ENCODE measurements at regions not wholly inside any gene's neighbourhood (a gene's known extent, or its start where the extent isn't known, plus 50 kb on each side); places are given as distances from the start of the nearest gene placed in this dataset.
"Not testable (repeated sequence)": the region's sequence is repeated elsewhere in the genome, so short reads cannot be mapped to it uniquely, and the experiment has no call there.

GRCh38 chr3:3392946-3393345 lies 213.5 kb upstream of the CRBN start:
- DNase-seq, result no peak
- in situ Hi-C loops (cut with HindIII; ENCODE audit: low pct_ligation_motif_present, low pct_unique_long_range_greater_than_20kb, low sequenced_read_pairs), result no loop called here

GRCh38 chr3:3383461-3383860 lies 204.0 kb upstream of the CRBN start:
- DNase-seq, result no peak
- in situ Hi-C loops (cut with HindIII; ENCODE audit: low pct_ligation_motif_present, low pct_unique_long_range_greater_than_20kb, low sequenced_read_pairs), result no loop called here

GRCh38 chr3:3372210-3372777 lies 192.8 kb upstream of the CRBN start:
- in situ Hi-C loops (cut with HindIII; ENCODE audit: low pct_ligation_motif_present, low pct_unique_long_range_greater_than_20kb, low sequenced_read_pairs), result no loop called here
- no peak for DNase-seq

- in situ Hi-C loops (cut with HindIII; ENCODE audit: low pct_ligation_motif_present, low pct_unique_long_range_greater_than_20kb, low sequenced_read_pairs), result no loop called here
- no peak for DNase-seq
Observed at GRCh38 chr3:3368306-3368705, 188.8 kb upstream of the CRBN start.

GRCh38 chr3:3366386-3366785 lies 186.9 kb upstream of the CRBN start:
- no peak for DNase-seq
- in situ Hi-C loops (cut with HindIII; ENCODE audit: low pct_ligation_motif_present, low pct_unique_long_range_greater_than_20kb, low sequenced_read_pairs), result no loop called here

- no peak for DNase-seq
- in situ Hi-C loops (cut with HindIII; ENCODE audit: low pct_ligation_motif_present, low pct_unique_long_range_greater_than_20kb, low sequenced_read_pairs), result no loop called here
Observed at GRCh38 chr3:3365716-3366115, 186.2 kb upstream of the CRBN start.

GRCh38 chr3:3356846-3357245 lies 177.4 kb upstream of the CRBN start:
- DNase-seq, result no peak
- in situ Hi-C loops (cut with HindIII; ENCODE audit: low pct_ligation_motif_present, low pct_unique_long_range_greater_than_20kb, low sequenced_read_pairs), result no loop called here

GRCh38 chr3:3355442-3355841 lies 176.0 kb upstream of the CRBN start:
- in situ Hi-C loops (cut with HindIII; ENCODE audit: low pct_ligation_motif_present, low pct_unique_long_range_greater_than_20kb, low sequenced_read_pairs), result no loop called here
- DNase-seq, result no peak

- in situ Hi-C loops (cut with HindIII; ENCODE audit: low pct_ligation_motif_present, low pct_unique_long_range_greater_than_20kb, low sequenced_read_pairs), result no loop called here
- no peak for DNase-seq
Observed at GRCh38 chr3:3353153-3353552, 173.7 kb upstream of the CRBN start.

- in situ Hi-C loops (cut with HindIII; ENCODE audit: low pct_ligation_motif_present, low pct_unique_long_range_greater_than_20kb, low sequenced_read_pairs), result no loop called here
- no peak for DNase-seq
Observed at GRCh38 chr3:3351226-3351625, 171.7 kb upstream of the CRBN start.

- DNase-seq; in situ Hi-C loops (cut with HindIII; ENCODE audit: low pct_ligation_motif_present, low pct_unique_long_range_greater_than_20kb, low sequenced_read_pairs): not testable (repeated sequence)
Observed at GRCh38 chr3:3347056-3347455, 167.6 kb upstream of the CRBN start.

GRCh38 chr3:3346556-3346955 lies 167.1 kb upstream of the CRBN start:
- in situ Hi-C loops (cut with HindIII; ENCODE audit: low pct_ligation_motif_present, low pct_unique_long_range_greater_than_20kb, low sequenced_read_pairs), result no loop called here
- DNase-seq, result no peak

GRCh38 chr3:3342141-3342540 lies 162.7 kb upstream of the CRBN start:
- in situ Hi-C loops (cut with HindIII; ENCODE audit: low pct_ligation_motif_present, low pct_unique_long_range_greater_than_20kb, low sequenced_read_pairs), result no loop called here
- DNase-seq, result no peak

GRCh38 chr3:3340965-3341895 lies 161.7 kb upstream of the CRBN start:
- in situ Hi-C loops (cut with HindIII; ENCODE audit: low pct_ligation_motif_present, low pct_unique_long_range_greater_than_20kb, low sequenced_read_pairs), result no loop called here
- no peak for DNase-seq

- DNase-seq, result no peak
- in situ Hi-C loops (cut with HindIII; ENCODE audit: low pct_ligation_motif_present, low pct_unique_long_range_greater_than_20kb, low sequenced_read_pairs), result no loop called here
Observed at GRCh38 chr3:3340526-3340925, 161.0 kb upstream of the CRBN start.

GRCh38 chr3:3335903-3336302 lies 156.4 kb upstream of the CRBN start:
- no peak for DNase-seq
- in situ Hi-C loops (cut with HindIII; ENCODE audit: low pct_ligation_motif_present, low pct_unique_long_range_greater_than_20kb, low sequenced_read_pairs), result no loop called here

GRCh38 chr3:3334491-3334890 lies 155.0 kb upstream of the CRBN start:
- in situ Hi-C loops (cut with HindIII; ENCODE audit: low pct_ligation_motif_present, low pct_unique_long_range_greater_than_20kb, low sequenced_read_pairs), result no loop called here
- DNase-seq, result no peak

GRCh38 chr3:3333571-3333970 lies 154.1 kb upstream of the CRBN start:
- in situ Hi-C loops (cut with HindIII; ENCODE audit: low pct_ligation_motif_present, low pct_unique_long_range_greater_than_20kb, low sequenced_read_pairs), result no loop called here

GRCh38 chr3:3316521-3316920 lies 137.0 kb upstream of the CRBN start:
- in situ Hi-C loops (cut with HindIII; ENCODE audit: low pct_ligation_motif_present, low pct_unique_long_range_greater_than_20kb, low sequenced_read_pairs), result no loop called here
- DNase-seq, result no peak

More at GRCh38 chr3:3333571-3333970, 154.1 kb upstream of the CRBN start:
- no peak for DNase-seq

- in situ Hi-C loops (cut with HindIII; ENCODE audit: low pct_ligation_motif_present, low pct_unique_long_range_greater_than_20kb, low sequenced_read_pairs), result no loop called here
- no peak for DNase-seq
Observed at GRCh38 chr3:3315846-3316245, 136.4 kb upstream of the CRBN start.

Data from ACHN (cell line).